Esophagus (tissue), 2 donors: ENCODE measurements at regions not wholly inside any gene's neighbourhood (a gene's known extent, or its start where the extent isn't known, plus 50 kb on each side); places are given as distances from the start of the nearest gene placed in this dataset.

Source experiments
- H3K27ac ChIP-seq, 2 donors: one replicate each; pipeline ENCODE4 v1.5.1; 2013; ENCODE audit warnings: low read depth in 2 of 2, mild to moderate bottlenecking in 2 of 2, inconsistent platforms in 1 of 2, low read length in 1 of 2, moderate library complexity in 1 of 2
- H3K27me3 ChIP-seq, 2 donors: one replicate each; pipeline ENCODE4 v1.6.1; 2013; ENCODE audit warnings: low read length in 2 of 2, control low read depth in 1 of 2, mild to moderate bottlenecking in 1 of 2; ENCODE audit not compliant: insufficient read depth in 2 of 2, control insufficient read depth in 1 of 2
- H3K36me3 ChIP-seq, 2 donors: one replicate each; pipeline ENCODE4 v1.6.1; 2013; ENCODE audit warnings: low read length in 1 of 2; ENCODE audit not compliant: control insufficient read depth in 2 of 2, insufficient read depth in 2 of 2
- H3K4me1 ChIP-seq, 2 donors: one replicate each; pipeline ENCODE4 v1.6.1; 2013; ENCODE audit warnings: low read length in 1 of 2; ENCODE audit not compliant: control insufficient read depth in 2 of 2, insufficient read depth in 2 of 2
- H3K4me3 ChIP-seq, 2 donors: one replicate each; pipeline ENCODE4 v1.5.1; 2013; ENCODE audit warnings: low read length in 2 of 2, mild to moderate bottlenecking in 2 of 2, low read depth in 1 of 2, moderate library complexity in 1 of 2
- H3K9me3 ChIP-seq, 2 donors: one replicate each; pipeline ENCODE4 v1.6.1; 2013; ENCODE audit warnings: mild to moderate bottlenecking in 2 of 2, low read depth in 1 of 2, low read length in 1 of 2, moderate library complexity in 1 of 2; ENCODE audit not compliant: control insufficient read depth in 2 of 2, insufficient read depth in 1 of 2
- WGBS, 2 donors: extraction: QIAGEN DNeasy Blood & Tissue Kit; methylation state at CpG; one replicate each; pipeline ENCODE4 v1.1.7; 2013; 5-methylcytosine and 5-hydroxymethylcytosine counted together
- donor health status: healthy with polysubstance abuse.
- donor health status: Bipolar disorder and iron deficiency.

- H3K4me1 ChIP-seq = no peaks in the 10 kb centered on the region
- no peaks in the 10 kb centered on the region for H3K9me3 ChIP-seq
- H3K27ac ChIP-seq = no peak overlapping the region
- no peak overlapping the region for H3K4me3 ChIP-seq
- H3K27me3 ChIP-seq = no peaks in the 10 kb centered on the region
- no peaks in the 10 kb centered on the region for H3K36me3 ChIP-seq
- 20 to 22% methylated on average over 4 of the region's 4 CpGs for WGBS, 2 donors
Observed at GRCh38 chr16:9441012-9441411, 349.6 kb downstream of the HAPSTR1 start.

GRCh38 chr16:9443864-9444263, 352.4 kb downstream of the HAPSTR1 start:
- Histone ChIP-seq H3K27me3 (no peaks in the 10 kb centered on the region), H3K9me3 (no peaks in the 10 kb centered on the region), H3K36me3 (no peaks in the 10 kb centered on the region), H3K4me3 (no peak overlapping the region), H3K4me1 (no peaks in the 10 kb centered on the region), H3K27ac (no peak overlapping the region)
- 39 to 56% methylated on average over 3 of the region's 3 CpGs for WGBS, 2 donors

- H3K9me3 ChIP-seq = no peaks in the 10 kb centered on the region
- WGBS, 2 donors = 69 to 74% methylated on average over 6 of the region's 6 CpGs
- H3K4me3 ChIP-seq = no peak overlapping the region
- H3K4me1 ChIP-seq = no peaks in the 10 kb centered on the region
- no peak overlapping the region for H3K27ac ChIP-seq
- no peaks in the 10 kb centered on the region for H3K27me3 ChIP-seq
- no peaks in the 10 kb centered on the region for H3K36me3 ChIP-seq
Observed at GRCh38 chr16:9446471-9447194, 355.2 kb downstream of the HAPSTR1 start.

GRCh38 chr16:9447195-9447551, 355.7 kb downstream of the HAPSTR1 start:
- no peak overlapping the region for H3K27ac ChIP-seq
- WGBS, 2 donors = 19 to 36% methylated on average over 2 of the region's 2 CpGs
- H3K9me3 ChIP-seq = no peaks in the 10 kb centered on the region
- no peaks in the 10 kb centered on the region for H3K27me3 ChIP-seq
- H3K4me1 ChIP-seq = no peaks in the 10 kb centered on the region
- H3K4me3 ChIP-seq = no peak overlapping the region
- H3K36me3 ChIP-seq = no peaks in the 10 kb centered on the region

- H3K9me3 ChIP-seq = no peaks in the 10 kb centered on the region
- H3K4me1 ChIP-seq = no peaks in the 10 kb centered on the region
- 62 to 70% methylated on average over 4 of the region's 4 CpGs for WGBS, 2 donors
- H3K4me3 ChIP-seq = no peak overlapping the region
- no peak overlapping the region for H3K27ac ChIP-seq
- no peaks in the 10 kb centered on the region for H3K27me3 ChIP-seq
- no peaks in the 10 kb centered on the region for H3K36me3 ChIP-seq
Observed at GRCh38 chr16:9447699-9448098, 356.3 kb downstream of the HAPSTR1 start.

GRCh38 chr16:9449597-9449996, 358.2 kb downstream of the HAPSTR1 start:
- Histone ChIP-seq H3K4me3 (no peak overlapping the region), H3K36me3 (no peaks in the 10 kb centered on the region), H3K9me3 (peaks cover 0 to 6% of the 10 kb centered on the region in 2 donors), H3K4me1 (no peaks in the 10 kb centered on the region), H3K27ac (no peak overlapping the region), H3K27me3 (no peaks in the 10 kb centered on the region)
- 88 to 91% methylated on average over 3 of the region's 3 CpGs for WGBS, 2 donors

- Histone ChIP-seq H3K27ac (no peak overlapping the region), H3K36me3 (no peaks in the 10 kb centered on the region), H3K4me1 (no peaks in the 10 kb centered on the region), H3K27me3 (no peaks in the 10 kb centered on the region), H3K4me3 (no peak overlapping the region), H3K9me3 (peaks cover 0 to 7% of the 10 kb centered on the region in 2 donors)
- WGBS, 2 donors = 60 to 77% methylated on average over 2 of the region's 2 CpGs
Observed at GRCh38 chr16:9457215-9457614, 365.8 kb downstream of the HAPSTR1 start.

- 75 to 76% methylated on average over 6 of the region's 6 CpGs for WGBS, 2 donors
- H3K27me3 ChIP-seq = no peaks in the 10 kb centered on the region
- H3K4me1 ChIP-seq = no peaks in the 10 kb centered on the region
- H3K36me3 ChIP-seq = no peaks in the 10 kb centered on the region
- H3K27ac ChIP-seq = no peak overlapping the region
- no peak overlapping the region for H3K4me3 ChIP-seq
- H3K9me3 ChIP-seq = peaks cover 0 to 5% of the 10 kb centered on the region in 2 donors
Observed at GRCh38 chr16:9458816-9459215, 367.4 kb downstream of the HAPSTR1 start.

GRCh38 chr16:9462984-9463383, 371.5 kb downstream of the HAPSTR1 start:
- Histone ChIP-seq H3K4me3 (no peak overlapping the region), H3K27ac (no peak overlapping the region), H3K27me3 (no peaks in the 10 kb centered on the region), H3K4me1 (no peaks in the 10 kb centered on the region), H3K9me3 (no peaks in the 10 kb centered on the region), H3K36me3 (no peaks in the 10 kb centered on the region)
- 58 to 61% methylated on average over 7 of the region's 7 CpGs for WGBS, 2 donors

GRCh38 chr16:9463461-9463860, 372.0 kb downstream of the HAPSTR1 start:
- H3K27me3 ChIP-seq = no peaks in the 10 kb centered on the region

More at GRCh38 chr16:9463461-9463860, 372.0 kb downstream of the HAPSTR1 start:
- Histone ChIP-seq H3K36me3 (no peaks in the 10 kb centered on the region), H3K27ac (no peak overlapping the region), H3K4me1 (no peaks in the 10 kb centered on the region), H3K9me3 (no peaks in the 10 kb centered on the region), H3K4me3 (no peak overlapping the region)
- 67 to 76% methylated on average over 3 of the region's 3 CpGs for WGBS, 2 donors
